GM23248 (cell line): ENCODE measurements at regions not wholly inside any gene's neighbourhood (a gene's known extent, or its start where the extent isn't known, plus 50 kb on each side); places are given as distances from the start of the nearest gene placed in this dataset.

Source experiments
- EZH2 ChIP-seq: fragments of 200-600 bp; sonication (generic); IDR thresholded peaks from 2 replicates; pipeline ENCODE4 v1.6.1; 2018; ENCODE audit warnings: antibody characterized with exemption, mild to moderate bottlenecking; ENCODE audit not compliant: insufficient read depth, poor library complexity, severe bottlenecking
- EZH2phosphoT487 ChIP-seq: fragments of 200-600 bp; sonication (generic); IDR thresholded peaks from 2 replicates; pipeline ENCODE4 v1.6.1; 2018; ENCODE audit warnings: antibody characterized with exemption, moderate library complexity, mild to moderate bottlenecking, low read depth; ENCODE audit not compliant: insufficient read depth

- no peak for TF ChIP-seq EZH2phosphoT487
- no peak for TF ChIP-seq EZH2
Observed at GRCh38 chr22:22713416-22713815, 69.0 kb downstream of the GGTLC2 start.
